GM21576 (cell line): ENCODE measurements at regions not wholly inside any gene's neighbourhood (a gene's known extent, or its start where the extent isn't known, plus 50 kb on each side); places are given as distances from the start of the nearest gene placed in this dataset.
"Not testable (repeated sequence)": the region's sequence is repeated elsewhere in the genome, so short reads cannot be mapped to it uniquely, and the experiment has no call there.

Experiments used
- ATAC-seq: cut with Tn5 transposase; IDR thresholded peaks from one replicate; pipeline ENCODE4 v1.9.1; 2021; ENCODE audit warnings: mild to moderate bottlenecking, moderate library complexity; ENCODE audit not compliant: unreplicated experiment

GRCh38 chr22:48498526-48499331 is 1328.9 kb downstream of the BRD1 start:
- no peak for ATAC-seq

DNA sequence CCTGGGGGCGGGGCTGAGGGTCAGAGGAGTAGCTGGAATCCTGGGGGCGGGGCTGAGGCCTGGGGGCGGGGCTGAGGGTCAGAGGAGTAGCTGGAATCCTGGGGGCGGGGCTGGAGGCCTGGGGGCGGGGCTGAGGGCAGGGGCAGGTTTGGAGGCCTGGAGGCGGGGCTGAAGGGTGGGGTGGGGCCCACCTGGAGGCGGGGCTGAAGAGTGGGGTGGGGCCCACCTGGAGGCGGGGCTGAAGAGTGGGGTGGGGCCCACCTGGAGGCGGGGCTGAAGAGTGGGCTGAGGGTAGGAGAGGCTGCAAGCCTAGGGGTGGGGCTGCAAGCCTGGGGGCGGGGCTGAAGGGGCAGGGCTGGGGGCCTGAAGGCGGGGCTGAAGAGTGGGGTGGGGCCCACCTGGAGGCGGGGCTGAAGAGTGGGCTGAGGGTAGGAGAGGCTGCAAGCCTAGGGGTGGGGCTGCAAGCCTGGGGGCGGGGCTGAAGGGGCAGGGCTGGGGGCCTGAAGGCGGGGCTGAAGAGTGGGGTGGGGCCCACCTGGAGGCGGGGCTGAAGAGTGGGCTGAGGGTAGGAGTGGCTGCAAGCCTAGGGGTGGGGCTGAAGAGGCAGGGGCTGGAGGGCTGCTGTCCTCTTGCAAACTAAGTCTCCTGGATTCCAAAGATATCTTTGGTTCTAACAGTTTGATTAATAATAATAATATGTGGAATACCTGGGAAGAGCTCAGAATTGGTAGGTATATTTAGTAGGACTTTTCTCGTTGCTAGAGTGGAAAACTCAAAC is 1329.7 kb downstream of the BRD1 start:
- ATAC-seq: not testable (repeated sequence)

GRCh38 chr22:48496987-48497650 is 1330.6 kb downstream of the BRD1 start:
- ATAC-seq: no peak

- no peak for ATAC-seq
Observed at GRCh38 chr22:48496226-48496845, 1331.3 kb downstream of the BRD1 start.

- no peak for ATAC-seq
Observed at GRCh38 chr22:48495751-48496080, 1332.0 kb downstream of the BRD1 start.

- ATAC-seq: no peak
Observed at GRCh38 chr22:48494968-48495750, 1332.5 kb downstream of the BRD1 start.

GRCh38 chr22:48494256-48494967 is 1333.3 kb downstream of the BRD1 start:
- ATAC-seq: no peak

DNA sequence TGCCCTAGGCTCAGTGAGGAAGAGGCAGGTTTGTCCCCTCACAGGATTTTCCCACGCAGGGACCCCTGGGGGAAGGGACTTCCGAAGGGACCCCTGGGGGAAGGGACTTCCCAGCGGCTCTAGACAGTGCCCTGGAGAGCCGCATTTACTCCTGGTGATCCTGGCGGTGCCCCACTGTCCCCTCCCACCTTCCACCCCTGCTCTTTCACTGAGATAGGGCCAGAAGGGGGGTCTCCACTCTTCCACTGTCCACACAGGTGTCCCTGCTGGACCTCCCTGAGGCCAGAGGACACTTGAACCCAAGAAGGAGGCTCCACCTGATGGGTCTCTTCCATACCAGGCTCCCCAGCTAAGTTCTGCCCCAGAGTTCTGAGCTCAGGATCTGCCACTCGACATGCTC is 1333.9 kb downstream of the BRD1 start:
- no peak for ATAC-seq

DNA sequence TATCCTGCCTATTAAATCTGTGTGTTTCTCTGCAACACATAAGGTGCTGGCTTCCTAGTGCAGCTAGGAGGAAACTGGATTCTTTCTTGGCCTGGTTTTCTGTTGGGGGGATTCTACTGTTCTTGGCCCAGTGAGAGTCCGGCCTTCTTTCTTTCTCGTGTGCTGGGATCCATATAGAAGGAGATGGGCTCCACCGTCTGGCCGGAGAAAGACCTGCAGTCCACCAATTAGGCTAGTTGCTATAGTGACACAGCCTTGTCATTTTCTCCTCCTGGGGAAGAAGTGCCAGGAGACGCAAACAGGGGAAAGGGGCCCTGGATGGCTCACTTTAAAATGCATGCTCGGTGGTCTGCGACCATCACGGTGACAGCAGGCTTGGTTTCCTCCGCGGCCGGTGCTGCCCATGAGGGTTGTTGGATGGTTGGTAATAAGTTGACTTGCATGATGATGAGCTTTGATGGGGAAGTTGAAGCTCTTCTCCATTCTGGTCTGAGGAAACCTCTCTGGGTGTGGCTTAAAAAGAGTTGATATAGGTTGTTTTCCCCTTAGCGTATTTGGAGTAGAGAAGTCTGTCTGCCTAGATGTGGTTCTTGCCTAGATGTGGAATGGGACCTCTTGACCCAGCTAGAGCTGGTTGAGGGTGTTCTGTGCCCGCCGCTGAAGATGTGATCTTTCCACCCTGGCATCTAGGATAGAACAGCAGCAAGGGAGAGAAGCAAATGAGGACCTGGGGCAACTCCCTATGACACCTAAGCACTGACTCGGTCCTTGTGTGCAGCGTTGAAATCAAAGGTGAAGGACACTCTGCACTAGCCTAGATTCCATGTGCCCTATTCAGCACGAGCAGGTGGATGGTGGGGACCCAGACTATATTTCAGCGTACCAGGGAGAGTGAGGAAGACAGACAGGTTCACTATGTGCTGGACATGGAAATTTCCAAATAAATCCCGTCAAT is 1335.0 kb downstream of the BRD1 start:
- ATAC-seq: no peak

DNA sequence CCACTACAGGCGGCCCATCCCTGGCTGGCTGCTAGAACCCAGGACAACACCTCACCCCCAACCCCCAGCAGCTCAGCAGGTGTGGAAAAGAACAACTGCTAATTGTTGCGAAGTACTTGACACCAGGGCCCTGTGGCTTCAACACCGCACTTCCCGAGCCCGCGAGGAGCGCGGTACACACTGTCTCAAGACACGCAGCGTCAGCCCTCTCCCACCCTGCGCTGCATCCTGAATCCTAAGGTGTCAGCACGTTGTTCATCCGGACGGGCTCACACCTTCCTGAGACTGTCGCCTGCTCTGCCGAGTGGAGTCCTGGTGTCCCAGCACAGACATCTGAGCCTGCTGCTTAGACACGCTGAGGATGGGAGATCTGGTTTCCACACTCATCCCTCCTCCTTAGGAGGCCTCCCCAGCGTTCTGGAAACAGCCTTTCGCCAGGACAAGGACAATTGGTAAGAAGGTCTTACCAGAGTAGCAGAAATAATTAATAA is 1336.2 kb downstream of the BRD1 start:
- no peak for ATAC-seq

- ATAC-seq: no peak
Observed at GRCh38 chr22:48490500-48491411, 1336.9 kb downstream of the BRD1 start.

DNA sequence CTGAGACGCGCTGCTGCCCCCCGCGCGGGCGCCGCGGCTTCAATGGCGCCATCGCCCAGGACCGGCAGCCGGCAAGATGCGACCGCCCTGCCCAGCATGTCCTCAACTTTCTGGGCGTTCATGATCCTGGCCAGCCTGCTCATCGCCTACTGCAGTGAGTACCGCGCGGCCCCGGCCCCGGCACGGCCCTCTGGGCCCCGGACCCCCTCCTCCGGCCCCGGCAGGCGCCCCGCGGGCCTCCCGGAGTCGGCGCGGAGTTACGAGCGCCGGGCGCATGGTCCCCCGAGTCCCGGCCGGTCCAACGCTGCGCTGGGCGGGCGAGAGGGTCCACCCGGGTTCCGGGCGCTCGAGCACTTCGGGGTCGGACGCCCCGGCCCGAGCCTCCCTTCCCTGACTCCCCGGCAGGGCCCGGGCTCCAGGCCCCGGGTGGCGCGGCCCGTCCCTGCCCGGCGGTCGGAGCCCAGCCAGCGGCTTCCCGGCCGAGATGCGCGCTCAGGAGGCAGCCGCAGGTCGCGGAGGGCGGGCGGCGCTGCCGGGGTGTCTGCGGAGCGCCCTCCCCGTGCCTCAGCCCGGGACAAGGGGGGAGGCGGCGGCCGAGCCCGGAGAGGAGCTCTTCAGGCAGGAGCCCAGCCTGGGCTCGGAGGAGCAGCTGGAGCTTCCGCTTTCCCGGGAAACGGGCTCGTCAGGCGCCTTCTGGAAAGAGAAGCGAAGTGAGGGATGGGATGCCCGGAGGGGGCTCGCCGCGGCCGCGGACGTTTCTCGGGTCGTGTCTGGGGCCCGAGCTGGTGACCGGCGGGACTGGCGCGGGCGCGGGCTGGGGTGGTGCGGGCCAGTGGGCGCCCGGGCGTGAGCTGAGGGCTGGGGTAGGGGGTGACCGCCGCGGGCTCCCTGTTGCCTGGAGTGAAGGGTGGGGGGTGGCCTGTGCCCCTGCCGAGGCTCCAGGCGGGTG is 1337.8 kb downstream of the BRD1 start:
- no peak for ATAC-seq

GRCh38 chr22:48488611-48489511 is 1338.8 kb downstream of the BRD1 start:
- ATAC-seq: no peak

DNA sequence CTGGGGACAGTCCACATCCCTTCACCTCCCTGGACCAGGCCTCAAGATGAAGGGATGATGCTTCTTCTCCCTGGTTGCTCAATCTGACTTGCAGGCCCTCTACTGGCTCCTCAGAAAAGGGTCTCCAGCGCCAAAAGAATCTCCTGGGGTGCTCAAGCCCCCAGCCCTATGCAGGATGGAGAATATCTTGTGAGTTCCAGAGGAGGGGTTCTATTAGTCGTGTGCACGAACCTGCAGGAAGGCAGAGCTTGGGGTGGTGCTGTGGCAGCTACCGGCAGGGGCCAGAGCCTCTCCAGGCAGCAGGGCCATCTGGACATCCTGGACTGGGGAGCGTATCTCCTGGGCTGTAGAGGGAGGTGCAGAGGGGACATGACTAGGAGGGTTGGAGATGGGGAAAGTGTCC is 1339.5 kb downstream of the BRD1 start:
- ATAC-seq: no peak

GRCh38 chr22:48486558-48486957 is 1341.1 kb downstream of the BRD1 start:
- no peak for ATAC-seq
